OCI-LY1 (cell line): ENCODE measurements at regions not wholly inside any gene's neighbourhood (a gene's known extent, or its start where the extent isn't known, plus 50 kb on each side); places are given as distances from the start of the nearest gene placed in this dataset.

Experiments used
- CTCF ChIP-seq: fragments of 200-600 bp; sonication (generic), shearing (Covaris generic); IDR thresholded peaks from 2 replicates; pipeline ENCODE4 v1.5.1; 2017; ENCODE audit warnings: mild to moderate bottlenecking, antibody characterized with exemption, low read length, moderate library complexity, mixed read lengths
- EZH2 ChIP-seq: fragments of 200-600 bp; sonication (generic), shearing (Covaris generic); IDR thresholded peaks from 2 replicates; pipeline ENCODE4 v1.8.0; 2017; ENCODE audit warnings: borderline replicate concordance, mixed run types, mild to moderate bottlenecking, antibody characterized with exemption, low read length, moderate library complexity, mixed read lengths

- TF ChIP-seq CTCF = no peak
- no peak for TF ChIP-seq EZH2
These were observed 593.0 kb upstream of the ATP2B1 start for GRCh38 chr12:90301561-90302133.
